A673 (cell line): ENCODE measurements at regions not wholly inside any gene's neighbourhood (a gene's known extent, or its start where the extent isn't known, plus 50 kb on each side); places are given as distances from the start of the nearest gene placed in this dataset.

Source experiments
- EZH2 ChIP-seq: fragments of 200-600 bp; sonication (generic); IDR thresholded peaks from 2 replicates; pipeline ENCODE4 v1.6.1; 2017; ENCODE audit warnings: borderline replicate concordance, low read depth, mild to moderate bottlenecking, mixed read lengths, antibody characterized with exemption, low read length; ENCODE audit not compliant: poor library complexity, severe bottlenecking
- TF ChIP-seq, protein P1 (sequence below): fragments of 300-800, 200-600 bp; sonication (generic); conservative IDR thresholded peaks from 2 replicates; pipeline ENCODE4 v1.5.1; 2017; ENCODE audit warnings: low read depth, mild to moderate bottlenecking, antibody characterized with exemption, low read length, moderate library complexity, mixed read lengths

DNA sequence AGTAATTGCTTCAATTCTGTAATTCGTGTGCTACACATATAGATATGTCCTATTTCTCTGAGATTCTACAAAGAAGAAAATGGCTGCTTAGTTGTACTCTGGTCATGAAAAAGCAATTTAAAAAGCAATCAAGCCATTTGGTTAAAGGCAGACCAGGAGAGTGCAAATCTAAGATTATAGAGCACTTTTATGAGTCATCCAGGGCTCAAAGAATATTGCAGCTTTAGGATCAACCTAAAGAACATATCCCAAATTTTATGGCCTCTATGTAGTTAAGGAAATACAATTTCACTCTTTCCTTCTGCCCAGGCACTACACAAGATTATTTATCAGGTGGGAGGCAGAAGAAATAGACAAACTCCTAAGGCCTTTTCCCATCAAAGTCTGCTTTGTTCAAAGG, 332.8 kb downstream of the SEC23A start:
- TF ChIP-seq, protein P1, sequence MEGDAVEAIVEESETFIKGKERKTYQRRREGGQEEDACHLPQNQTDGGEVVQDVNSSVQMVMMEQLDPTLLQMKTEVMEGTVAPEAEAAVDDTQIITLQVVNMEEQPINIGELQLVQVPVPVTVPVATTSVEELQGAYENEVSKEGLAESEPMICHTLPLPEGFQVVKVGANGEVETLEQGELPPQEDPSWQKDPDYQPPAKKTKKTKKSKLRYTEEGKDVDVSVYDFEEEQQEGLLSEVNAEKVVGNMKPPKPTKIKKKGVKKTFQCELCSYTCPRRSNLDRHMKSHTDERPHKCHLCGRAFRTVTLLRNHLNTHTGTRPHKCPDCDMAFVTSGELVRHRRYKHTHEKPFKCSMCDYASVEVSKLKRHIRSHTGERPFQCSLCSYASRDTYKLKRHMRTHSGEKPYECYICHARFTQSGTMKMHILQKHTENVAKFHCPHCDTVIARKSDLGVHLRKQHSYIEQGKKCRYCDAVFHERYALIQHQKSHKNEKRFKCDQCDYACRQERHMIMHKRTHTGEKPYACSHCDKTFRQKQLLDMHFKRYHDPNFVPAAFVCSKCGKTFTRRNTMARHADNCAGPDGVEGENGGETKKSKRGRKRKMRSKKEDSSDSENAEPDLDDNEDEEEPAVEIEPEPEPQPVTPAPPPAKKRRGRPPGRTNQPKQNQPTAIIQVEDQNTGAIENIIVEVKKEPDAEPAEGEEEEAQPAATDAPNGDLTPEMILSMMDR = no peak
- no peak for TF ChIP-seq EZH2
